Activated T-helper 17 cell treated with anti-CD3 and anti-CD28 coated beads, Interleukin-2, amount 50 U/mL, for 72 hours (primary cell): ENCODE measurements at regions not wholly inside any gene's neighbourhood (a gene's known extent, or its start where the extent isn't known, plus 50 kb on each side); places are given as distances from the start of the nearest gene placed in this dataset.
"Not testable (repeated sequence)": the region's sequence is repeated elsewhere in the genome, so short reads cannot be mapped to it uniquely, and the experiment has no call there.

ENCODE experiments used
- ATAC-seq: fragments of 150-1000 bp; cut with Tn5 transposase; replicated peaks from 2 replicates; pipeline ENCODE4 v1.10.0; 2021; ENCODE audit warnings: mild to moderate bottlenecking, moderate library complexity
- H3K27ac Mint-ChIP-seq: one replicate; pipeline ENCODE4 v1.8.0; 2022; ENCODE audit warnings: mixed read lengths
- H3K27me3 Mint-ChIP-seq: one replicate; pipeline ENCODE4 v1.8.0; 2022; ENCODE audit warnings: mixed read lengths
- H3K36me3 Mint-ChIP-seq: one replicate; pipeline ENCODE4 v1.8.0; 2022; ENCODE audit warnings: low read depth, mild to moderate bottlenecking, mixed read lengths
- H3K4me1 Mint-ChIP-seq: one replicate; pipeline ENCODE4 v1.8.0; 2022; ENCODE audit warnings: mixed read lengths
- H3K4me3 Mint-ChIP-seq: one replicate; pipeline ENCODE4 v1.8.0; 2022; ENCODE audit warnings: mild to moderate bottlenecking, mixed read lengths
- H3K9me3 Mint-ChIP-seq: one replicate; pipeline ENCODE4 v1.8.0; 2022; ENCODE audit warnings: mixed read lengths

DNA sequence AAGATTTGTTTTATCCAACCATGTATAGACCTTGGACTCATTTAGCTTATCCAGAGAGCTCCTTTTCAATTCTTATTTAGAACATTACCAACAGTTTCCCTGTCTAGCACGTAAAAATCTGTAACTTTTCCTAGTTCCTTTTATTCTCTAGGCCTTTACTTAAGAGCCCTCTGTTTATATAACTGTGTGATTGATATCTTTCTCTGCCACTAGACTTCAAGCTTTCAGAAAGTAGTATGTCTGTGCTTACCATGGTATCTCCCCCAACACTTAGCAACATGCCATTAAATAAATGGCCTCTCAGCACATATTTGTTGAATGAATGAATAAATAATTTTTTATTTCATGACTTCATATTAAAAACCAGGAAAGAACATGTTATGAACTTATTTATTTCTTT is 209.4 kb downstream of the PTPRC start:
- no peaks in the 10 kb centered on the region for H3K9me3 Mint-ChIP-seq
- no peaks in the 10 kb centered on the region for H3K4me1 Mint-ChIP-seq
- ATAC-seq, result no peak
- no peak overlapping the region for H3K27ac Mint-ChIP-seq
- H3K36me3 Mint-ChIP-seq, result no peaks in the 10 kb centered on the region
- no peaks in the 10 kb centered on the region for H3K27me3 Mint-ChIP-seq
- no peak overlapping the region for H3K4me3 Mint-ChIP-seq

DNA sequence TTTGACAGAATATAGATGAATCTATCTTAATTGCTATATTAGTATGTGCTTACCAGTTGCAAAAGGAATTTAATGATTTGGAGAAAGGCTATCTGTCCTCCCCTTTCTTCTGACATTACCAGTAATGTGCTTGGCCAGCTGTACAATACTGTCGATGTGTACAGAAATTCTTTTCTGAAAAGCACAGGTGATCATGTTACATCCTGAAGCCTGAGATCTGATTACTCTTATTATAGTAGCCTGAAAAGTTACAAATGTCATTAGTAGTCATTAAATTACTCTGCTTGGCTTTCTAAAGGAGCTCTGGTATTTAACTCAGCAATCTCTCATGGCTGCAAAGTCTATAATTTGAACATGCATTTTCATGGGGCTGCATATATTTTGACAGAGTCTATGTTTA is 209.8 kb downstream of the PTPRC start:
- no peaks in the 10 kb centered on the region for H3K9me3 Mint-ChIP-seq
- no peaks in the 10 kb centered on the region for H3K36me3 Mint-ChIP-seq
- no peak for ATAC-seq
- H3K27me3 Mint-ChIP-seq, result no peaks in the 10 kb centered on the region
- H3K4me1 Mint-ChIP-seq, result no peaks in the 10 kb centered on the region
- no peak overlapping the region for H3K27ac Mint-ChIP-seq
- no peak overlapping the region for H3K4me3 Mint-ChIP-seq

DNA sequence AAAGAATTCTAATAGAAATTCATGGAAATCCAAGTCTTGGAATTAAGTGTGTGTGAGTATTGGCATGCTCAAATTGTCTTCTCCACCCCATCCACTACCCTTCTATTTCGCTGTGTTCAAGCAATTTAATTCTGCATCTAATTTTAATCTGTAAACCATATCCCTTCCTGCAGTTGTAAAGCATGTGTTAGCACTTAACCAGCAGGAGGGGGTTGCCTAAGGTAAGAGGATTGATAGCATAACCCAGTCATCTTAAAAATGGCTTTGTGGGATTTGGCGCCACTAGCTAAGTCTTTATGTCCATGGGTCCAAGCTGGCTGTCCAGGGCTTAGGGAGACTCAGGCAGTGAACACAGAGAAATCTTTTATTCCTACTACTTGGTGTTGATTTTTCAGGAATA is 210.3 kb downstream of the PTPRC start:
- H3K4me3 Mint-ChIP-seq, result no peak overlapping the region
- H3K36me3 Mint-ChIP-seq, result peaks cover 2% of the 10 kb centered on the region
- no peaks in the 10 kb centered on the region for H3K4me1 Mint-ChIP-seq
- H3K27me3 Mint-ChIP-seq, result no peaks in the 10 kb centered on the region
- no peak overlapping the region for H3K27ac Mint-ChIP-seq
- H3K9me3 Mint-ChIP-seq, result no peaks in the 10 kb centered on the region
- no peak for ATAC-seq

- Mint-ChIP-seq H3K9me3 (no peaks in the 10 kb centered on the region), H3K4me3 (no peak overlapping the region), H3K27ac (no peak overlapping the region), H3K36me3 (peaks cover 5% of the 10 kb centered on the region), H3K4me1 (no peaks in the 10 kb centered on the region), H3K27me3 (no peaks in the 10 kb centered on the region)
- no peak for ATAC-seq
Observed at GRCh38 chr1:198850196-198850595, 211.4 kb downstream of the PTPRC start.

DNA sequence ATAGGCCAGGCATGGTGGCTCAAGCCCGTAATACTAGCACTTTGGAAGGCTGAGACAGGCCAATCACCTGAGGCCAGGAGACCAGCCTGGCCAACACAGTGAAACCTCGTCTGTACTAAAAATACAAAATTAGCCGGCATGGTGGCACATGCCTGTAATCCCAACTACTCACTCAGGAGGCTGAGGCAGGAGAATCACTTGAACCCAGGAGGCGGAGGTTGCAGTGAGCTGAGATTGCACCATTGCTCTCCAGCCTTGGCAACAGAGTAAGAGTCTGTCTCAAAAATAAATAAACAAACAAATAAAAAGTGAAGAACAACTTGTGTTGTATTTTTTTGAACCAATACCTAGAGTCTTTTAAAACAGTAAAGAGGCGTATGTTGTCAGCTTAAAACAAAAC is 212.1 kb downstream of the PTPRC start:
- H3K4me1 Mint-ChIP-seq, H3K9me3 Mint-ChIP-seq, H3K36me3 Mint-ChIP-seq, H3K27me3 Mint-ChIP-seq, H3K4me3 Mint-ChIP-seq, H3K27ac Mint-ChIP-seq, ATAC-seq: not testable (repeated sequence)

GRCh38 chr1:198856601-198857000 is 217.8 kb downstream of the PTPRC start:
- no peak overlapping the region for H3K4me3 Mint-ChIP-seq
- H3K27ac Mint-ChIP-seq, result no peak overlapping the region
- no peak for ATAC-seq
- H3K27me3 Mint-ChIP-seq, result no peaks in the 10 kb centered on the region
- H3K9me3 Mint-ChIP-seq, result no peaks in the 10 kb centered on the region
- H3K36me3 Mint-ChIP-seq, result peaks cover 5% of the 10 kb centered on the region
- no peaks in the 10 kb centered on the region for H3K4me1 Mint-ChIP-seq

DNA sequence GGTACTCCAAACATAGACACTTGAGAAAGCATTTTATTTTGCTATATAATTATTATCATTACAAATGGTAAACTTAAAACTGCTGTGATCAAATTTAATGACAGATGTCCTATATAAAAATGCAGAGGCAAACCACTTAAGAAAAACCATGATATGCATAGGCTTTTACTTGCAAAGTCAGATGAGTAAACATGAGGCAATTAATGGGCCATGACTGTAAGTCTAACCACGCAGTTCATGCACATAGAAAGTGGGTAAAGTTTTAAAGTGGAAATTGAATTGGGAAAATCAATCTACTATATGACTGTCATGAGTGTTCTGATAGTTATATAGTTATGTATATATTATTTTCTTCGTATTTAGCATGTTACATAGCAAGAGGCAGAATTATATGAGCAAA is 219.2 kb downstream of the PTPRC start:
- Mint-ChIP-seq H3K27ac (no peak overlapping the region), H3K27me3 (no peaks in the 10 kb centered on the region), H3K4me3 (no peak overlapping the region), H3K4me1 (no peaks in the 10 kb centered on the region), H3K36me3 (peaks cover 5% of the 10 kb centered on the region), H3K9me3 (no peaks in the 10 kb centered on the region)
- no peak for ATAC-seq

DNA sequence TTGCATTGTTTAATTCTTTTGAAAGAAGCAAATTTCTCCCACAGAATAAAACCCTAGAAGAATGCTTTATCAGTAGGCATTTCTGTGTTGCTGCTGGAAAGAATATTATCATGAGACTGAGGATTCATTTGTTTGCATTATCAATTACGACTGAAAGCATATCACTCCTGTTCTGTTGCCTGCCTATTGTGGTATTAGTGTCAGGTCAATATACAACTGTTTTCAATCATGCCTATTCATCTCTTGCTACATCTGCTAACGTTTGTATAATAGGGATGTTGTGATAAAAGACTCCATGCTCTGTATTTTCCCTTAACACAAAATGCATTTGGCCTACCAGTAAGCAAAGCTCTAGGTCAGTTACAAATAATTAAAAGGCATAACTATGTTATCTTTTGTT is 221.5 kb downstream of the PTPRC start:
- ATAC-seq, result no peak
- Mint-ChIP-seq H3K27me3 (no peaks in the 10 kb centered on the region), H3K9me3 (no peaks in the 10 kb centered on the region), H3K36me3 (no peaks in the 10 kb centered on the region), H3K4me1 (no peaks in the 10 kb centered on the region), H3K4me3 (no peak overlapping the region), H3K27ac (no peak overlapping the region)

- H3K36me3 Mint-ChIP-seq, result no peaks in the 10 kb centered on the region
- ATAC-seq, result no peak
- no peaks in the 10 kb centered on the region for H3K27me3 Mint-ChIP-seq
- H3K4me3 Mint-ChIP-seq, result no peak overlapping the region
- no peak overlapping the region for H3K27ac Mint-ChIP-seq
- H3K9me3 Mint-ChIP-seq, result no peaks in the 10 kb centered on the region
- no peaks in the 10 kb centered on the region for H3K4me1 Mint-ChIP-seq
Observed at GRCh38 chr1:198861636-198862035, 222.8 kb downstream of the PTPRC start.

- no peak for ATAC-seq
- no peaks in the 10 kb centered on the region for H3K4me1 Mint-ChIP-seq
Observed at GRCh38 chr1:198864695-198865094, 225.9 kb downstream of the PTPRC start.

GRCh38 chr1:198865319-198865718 is 226.5 kb downstream of the PTPRC start:
- H3K4me1 Mint-ChIP-seq, result no peaks in the 10 kb centered on the region
- no peak overlapping the region for H3K27ac Mint-ChIP-seq
- no peaks in the 10 kb centered on the region for H3K9me3 Mint-ChIP-seq
- no peak overlapping the region for H3K4me3 Mint-ChIP-seq
- no peaks in the 10 kb centered on the region for H3K36me3 Mint-ChIP-seq
- H3K27me3 Mint-ChIP-seq, result no peaks in the 10 kb centered on the region
- no peak for ATAC-seq

More at GRCh38 chr1:198864695-198865094, 225.9 kb downstream of the PTPRC start:
- Mint-ChIP-seq H3K27ac (no peak overlapping the region), H3K36me3 (no peaks in the 10 kb centered on the region), H3K4me3 (no peak overlapping the region), H3K9me3 (no peaks in the 10 kb centered on the region), H3K27me3 (no peaks in the 10 kb centered on the region)

DNA sequence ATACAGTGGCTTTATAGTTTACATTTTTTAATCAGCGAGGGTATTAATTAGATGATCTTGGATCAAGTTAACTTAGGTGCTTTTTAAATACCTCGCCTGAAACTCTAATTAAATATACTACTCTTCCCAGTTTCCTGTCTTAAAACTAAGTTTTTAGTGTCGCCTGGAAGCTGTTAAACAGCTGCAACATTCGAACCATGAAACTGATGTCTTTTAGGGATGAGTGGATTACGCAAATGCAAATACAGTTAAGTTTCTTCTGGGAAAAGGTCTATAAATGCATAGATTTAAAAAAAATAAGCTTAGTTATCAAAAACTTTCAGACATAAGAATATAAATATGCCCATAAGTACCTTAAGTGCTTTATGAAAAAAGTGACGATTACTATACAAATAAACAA is 228.3 kb downstream of the PTPRC start:
- Mint-ChIP-seq H3K4me3 (no peak overlapping the region), H3K4me1 (no peaks in the 10 kb centered on the region), H3K27ac (no peak overlapping the region), H3K9me3 (no peaks in the 10 kb centered on the region), H3K36me3 (no peaks in the 10 kb centered on the region), H3K27me3 (no peaks in the 10 kb centered on the region)
- no peak for ATAC-seq

DNA sequence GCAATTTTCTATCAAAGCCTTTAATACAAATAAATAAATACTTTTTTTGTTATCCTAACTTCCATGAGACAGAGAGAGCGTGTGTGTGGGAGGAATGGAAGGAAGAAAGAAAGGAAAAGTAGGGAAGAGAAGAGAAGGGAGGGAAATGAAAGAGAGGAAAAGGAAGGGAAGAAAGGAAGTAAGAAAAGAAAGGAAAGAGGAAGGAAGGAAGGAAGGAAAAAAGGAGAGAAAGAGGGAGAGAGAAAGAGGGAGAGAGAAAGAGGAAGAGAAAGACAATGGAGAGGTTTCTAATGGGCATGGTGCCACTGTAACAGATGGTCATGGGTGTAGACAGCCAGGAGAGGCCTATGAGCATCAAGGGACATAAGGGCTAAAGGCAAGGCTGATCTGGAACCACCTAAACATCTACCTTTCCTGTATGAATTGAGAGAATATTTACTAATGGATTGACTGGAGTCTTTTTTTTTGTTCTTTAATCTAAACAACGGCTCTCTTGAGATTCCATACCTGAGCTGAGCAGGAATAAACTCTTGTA is 234.9 kb downstream of the PTPRC start:
- no peaks in the 10 kb centered on the region for H3K36me3 Mint-ChIP-seq
- no peaks in the 10 kb centered on the region for H3K27me3 Mint-ChIP-seq
- H3K27ac Mint-ChIP-seq, result no peak overlapping the region
- ATAC-seq, result no peak
- no peaks in the 10 kb centered on the region for H3K9me3 Mint-ChIP-seq
- H3K4me1 Mint-ChIP-seq, result no peaks in the 10 kb centered on the region
- H3K4me3 Mint-ChIP-seq, result no peak overlapping the region

- H3K36me3 Mint-ChIP-seq, result no peaks in the 10 kb centered on the region
- ATAC-seq, result no peak
- H3K27me3 Mint-ChIP-seq, result no peaks in the 10 kb centered on the region
- H3K9me3 Mint-ChIP-seq, result no peaks in the 10 kb centered on the region
- peaks cover 6% of the 10 kb centered on the region for H3K4me1 Mint-ChIP-seq
- H3K4me3 Mint-ChIP-seq, result no peak overlapping the region
- no peak overlapping the region for H3K27ac Mint-ChIP-seq
Observed at GRCh38 chr1:198876371-198876871, 237.6 kb downstream of the PTPRC start.

GRCh38 chr1:198878566-198878965 is 239.7 kb downstream of the PTPRC start:
- H3K9me3 Mint-ChIP-seq, result no peaks in the 10 kb centered on the region
- peaks cover 6% of the 10 kb centered on the region for H3K4me1 Mint-ChIP-seq
- no peak for ATAC-seq
- no peak overlapping the region for H3K4me3 Mint-ChIP-seq
- no peaks in the 10 kb centered on the region for H3K36me3 Mint-ChIP-seq
- no peak overlapping the region for H3K27ac Mint-ChIP-seq
- H3K27me3 Mint-ChIP-seq, result no peaks in the 10 kb centered on the region

DNA sequence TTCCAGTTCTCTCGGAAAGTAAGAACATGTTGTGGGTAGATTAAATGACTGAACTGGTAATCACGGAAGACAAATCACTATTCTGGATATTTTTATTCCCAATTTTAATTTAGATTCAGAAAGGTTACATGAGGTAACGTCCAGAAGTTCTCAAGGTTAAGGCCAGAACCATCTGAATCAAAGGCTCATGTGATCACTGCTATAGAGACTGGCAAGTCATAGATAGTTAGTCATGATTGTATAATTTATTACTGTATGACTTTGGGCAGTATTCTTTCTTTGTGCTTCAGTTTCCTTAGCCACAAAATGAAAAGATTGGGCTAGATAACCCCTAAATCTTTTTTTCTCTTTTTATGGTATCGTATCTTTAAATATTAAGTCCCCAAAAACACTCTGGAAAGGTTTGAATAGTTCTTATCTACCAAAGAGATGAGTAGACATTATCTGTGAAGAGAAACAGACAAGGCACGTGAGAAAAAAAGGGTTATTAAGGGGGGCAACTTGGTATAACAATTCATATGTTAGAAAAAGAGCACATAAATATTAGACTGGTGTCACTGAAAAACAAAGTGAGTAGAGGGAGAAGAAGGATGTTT is 241.0 kb downstream of the PTPRC start:
- Mint-ChIP-seq H3K9me3 (no peaks in the 10 kb centered on the region), H3K4me1 (peaks cover 6% of the 10 kb centered on the region), H3K36me3 (no peaks in the 10 kb centered on the region), H3K27ac (no peak overlapping the region), H3K4me3 (no peak overlapping the region), H3K27me3 (no peaks in the 10 kb centered on the region)
- ATAC-seq, result no peak
